GM19372 (cell line): ENCODE measurements at regions not wholly inside any gene's neighbourhood (a gene's known extent, or its start where the extent isn't known, plus 50 kb on each side); places are given as distances from the start of the nearest gene placed in this dataset.

Experiments
- ATAC-seq: cut with Tn5 transposase; IDR thresholded peaks from one replicate; pipeline ENCODE4 v1.9.1; 2021; ENCODE audit warnings: mild to moderate bottlenecking, low read depth, moderate library complexity; ENCODE audit not compliant: unreplicated experiment

DNA sequence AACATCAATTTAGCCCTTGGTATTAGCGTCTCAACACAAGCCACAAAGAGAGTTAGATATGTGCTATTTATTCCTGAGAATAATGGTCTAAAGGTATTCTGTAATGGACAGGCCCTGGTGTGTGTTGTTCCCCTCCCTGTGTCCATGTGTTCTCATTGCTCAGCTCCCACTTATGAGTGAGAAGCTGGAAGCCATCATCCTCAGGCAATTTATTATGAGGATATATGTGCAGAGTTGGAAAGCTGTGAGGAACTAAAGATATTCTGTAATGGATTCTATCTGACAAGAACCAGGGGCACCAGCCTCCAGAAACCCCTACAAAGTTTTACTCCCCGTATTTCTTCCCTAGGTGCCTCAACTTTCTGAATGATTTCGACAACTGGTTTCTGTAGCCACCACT lies 210.8 kb downstream of the GRIN2B start:
- ATAC-seq: no peak

DNA sequence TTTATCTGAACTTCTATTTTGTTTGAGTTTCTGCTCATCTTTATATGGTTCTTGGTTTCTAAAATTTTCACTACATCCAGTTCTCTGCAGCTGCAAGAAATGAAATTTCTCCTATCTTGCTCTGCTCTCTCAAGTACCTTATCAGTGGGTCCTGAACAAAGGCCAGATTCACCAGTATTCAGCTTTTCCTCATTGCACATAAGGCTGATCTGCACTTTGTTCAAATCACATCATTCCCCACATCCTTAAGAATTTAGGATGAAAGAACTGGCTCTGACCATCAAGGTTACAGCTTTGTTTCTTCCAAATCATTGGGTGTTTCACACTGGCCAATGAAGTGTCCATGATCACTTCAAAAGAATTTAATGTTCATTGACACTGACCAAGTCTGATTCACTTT lies 211.4 kb downstream of the GRIN2B start:
- ATAC-seq: no peak

DNA sequence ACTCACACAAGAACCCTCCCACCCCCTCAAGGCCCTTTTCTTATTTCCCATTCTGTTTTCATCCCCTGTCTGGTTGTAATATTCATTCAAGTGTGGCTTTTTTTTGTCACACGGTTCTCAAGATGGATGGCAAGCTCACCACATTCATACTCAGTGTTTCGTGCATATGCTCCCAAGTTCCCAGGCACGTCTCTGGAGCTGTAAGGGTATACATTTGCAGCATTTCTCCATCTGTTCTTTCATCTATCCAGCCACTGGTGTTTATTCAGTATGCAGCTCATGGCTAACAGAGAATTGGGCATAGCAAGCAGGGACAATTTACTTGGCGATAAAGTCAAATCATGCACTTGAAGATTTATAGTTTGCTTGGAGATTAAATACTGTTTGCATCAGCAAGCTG lies 212.1 kb downstream of the GRIN2B start:
- no peak for ATAC-seq

DNA sequence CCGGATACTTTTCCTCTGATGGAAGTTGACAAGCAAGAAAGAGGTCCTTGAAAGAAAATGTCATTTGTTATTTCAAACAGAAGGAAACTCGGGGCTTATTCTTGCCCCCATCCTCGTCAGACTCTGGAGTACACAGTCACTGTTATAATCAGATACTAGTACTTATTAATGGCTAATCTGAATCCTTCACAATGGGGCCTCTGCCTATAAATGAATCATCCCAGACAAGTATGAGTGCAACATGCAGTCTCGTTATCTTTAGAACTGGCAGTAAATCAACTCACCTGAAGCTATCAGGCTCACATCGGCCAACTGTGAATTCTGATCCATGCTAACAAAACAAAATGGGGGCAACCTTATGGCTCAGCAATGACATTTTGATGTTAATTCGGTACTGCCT lies 216.7 kb downstream of the GRIN2B start:
- no peak for ATAC-seq

DNA sequence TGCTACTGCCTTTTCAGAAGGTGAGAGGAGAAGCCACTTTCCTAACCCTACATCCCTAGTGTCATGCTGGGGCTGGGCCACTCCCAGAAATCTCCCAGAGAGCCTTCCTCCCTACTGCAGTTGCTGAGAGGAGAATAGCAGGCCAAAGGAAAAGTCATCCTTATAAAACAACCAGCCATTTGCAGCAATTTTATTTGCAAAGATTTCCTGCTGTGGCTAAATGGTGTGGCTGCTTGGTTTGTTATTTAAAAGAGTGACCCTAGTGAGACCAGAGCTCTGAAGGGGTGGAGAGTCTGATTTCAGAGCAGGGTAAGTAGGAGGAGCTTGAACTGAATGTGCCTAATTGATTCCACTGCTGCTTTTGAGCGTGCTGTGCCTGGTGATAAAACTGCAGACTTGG lies 232.0 kb downstream of the GRIN2B start:
- ATAC-seq: no peak

DNA sequence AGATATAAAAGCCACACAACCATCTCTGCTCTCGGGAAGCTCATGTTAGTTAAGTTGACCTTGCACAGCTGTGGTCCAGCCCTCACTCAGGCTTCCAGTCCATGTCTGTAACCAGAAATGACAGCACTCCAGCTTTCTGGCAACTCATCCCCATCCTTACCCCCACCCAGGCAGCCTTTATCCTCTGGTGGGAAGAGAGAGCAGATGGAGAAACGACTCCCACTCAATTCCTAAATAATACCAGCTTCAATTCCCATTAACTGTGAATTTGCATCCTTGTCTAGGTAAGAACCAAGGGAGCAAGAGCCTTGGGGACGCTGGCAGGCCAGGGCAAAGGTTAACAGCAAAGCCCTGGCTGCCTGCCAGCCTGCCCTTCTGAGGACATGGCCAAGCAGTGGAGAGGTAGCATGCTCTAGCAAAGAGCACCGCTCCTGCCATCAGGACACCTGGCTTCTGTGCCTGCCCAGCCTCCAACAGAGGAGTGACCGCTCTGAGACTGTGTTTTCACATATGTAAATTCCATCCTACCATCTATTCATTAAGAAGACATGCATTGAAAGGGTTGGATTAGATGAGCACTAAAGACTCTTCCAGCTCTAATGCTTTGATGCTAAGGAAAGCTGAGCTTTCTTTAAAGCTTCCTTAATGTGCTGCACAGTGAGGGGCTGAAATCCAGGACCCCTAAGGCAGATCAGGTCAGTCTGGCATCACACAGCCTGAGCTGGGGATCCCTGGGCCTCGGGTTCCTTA lies 236.1 kb downstream of the GRIN2B start:
- ATAC-seq: no peak

DNA sequence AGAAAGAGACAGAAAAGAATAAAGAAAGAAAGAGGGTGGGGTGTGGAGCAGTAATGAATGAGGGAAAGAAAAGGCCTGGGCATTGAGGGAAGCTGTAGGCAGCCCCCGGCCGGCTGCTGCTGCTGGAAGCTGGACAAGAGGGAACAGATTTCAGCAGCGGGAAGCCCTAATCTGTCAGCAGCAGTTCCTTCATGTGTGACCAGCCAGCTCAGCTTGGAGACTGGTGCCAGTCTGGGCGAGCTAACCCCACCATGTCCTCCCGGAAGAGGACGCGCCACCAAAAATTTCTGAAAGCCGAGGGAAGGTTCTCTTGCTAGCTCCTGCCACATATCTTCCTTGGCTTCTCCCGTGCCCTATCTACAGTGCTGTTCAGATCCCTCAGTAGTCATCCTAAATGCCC lies 236.8 kb downstream of the GRIN2B start:
- no peak for ATAC-seq

DNA sequence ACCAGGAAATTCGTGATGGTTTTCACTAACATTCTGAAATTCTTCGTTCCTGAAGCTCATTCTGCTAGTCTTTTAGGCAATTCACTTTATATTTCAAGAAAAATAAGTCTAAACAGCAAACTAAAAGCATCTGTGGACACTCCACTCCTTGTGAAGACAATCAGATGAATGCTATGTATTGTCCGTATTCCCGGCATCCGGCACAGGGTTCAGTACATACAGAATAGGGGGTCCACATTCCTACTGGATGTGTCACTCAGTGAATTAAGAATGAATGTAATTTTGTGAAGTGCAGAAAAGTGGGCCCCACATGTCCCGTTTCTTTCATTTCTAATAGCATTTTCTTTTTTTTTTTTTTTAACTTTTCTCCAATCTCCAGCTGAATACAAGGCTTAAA lies 241.3 kb downstream of the GRIN2B start:
- no peak for ATAC-seq

DNA sequence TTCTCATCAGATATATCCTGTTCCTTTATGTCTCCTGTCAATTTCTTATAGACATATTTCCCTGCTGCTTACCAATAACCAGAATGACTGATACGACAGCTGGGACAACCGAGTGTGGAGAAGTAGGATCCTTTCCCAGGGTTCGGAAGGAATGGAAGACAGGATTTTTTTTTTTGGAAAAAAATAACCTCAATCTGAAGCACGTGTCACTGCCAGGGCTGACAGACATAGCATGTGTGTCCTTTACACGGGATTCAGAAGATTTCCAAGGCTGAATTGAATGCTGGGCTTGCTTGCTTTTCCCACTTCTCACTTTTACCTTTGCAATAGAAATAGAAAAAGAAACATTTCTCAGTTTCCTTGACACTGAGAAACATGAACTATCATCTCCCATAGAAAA lies 245.7 kb downstream of the GRIN2B start:
- no peak for ATAC-seq

DNA sequence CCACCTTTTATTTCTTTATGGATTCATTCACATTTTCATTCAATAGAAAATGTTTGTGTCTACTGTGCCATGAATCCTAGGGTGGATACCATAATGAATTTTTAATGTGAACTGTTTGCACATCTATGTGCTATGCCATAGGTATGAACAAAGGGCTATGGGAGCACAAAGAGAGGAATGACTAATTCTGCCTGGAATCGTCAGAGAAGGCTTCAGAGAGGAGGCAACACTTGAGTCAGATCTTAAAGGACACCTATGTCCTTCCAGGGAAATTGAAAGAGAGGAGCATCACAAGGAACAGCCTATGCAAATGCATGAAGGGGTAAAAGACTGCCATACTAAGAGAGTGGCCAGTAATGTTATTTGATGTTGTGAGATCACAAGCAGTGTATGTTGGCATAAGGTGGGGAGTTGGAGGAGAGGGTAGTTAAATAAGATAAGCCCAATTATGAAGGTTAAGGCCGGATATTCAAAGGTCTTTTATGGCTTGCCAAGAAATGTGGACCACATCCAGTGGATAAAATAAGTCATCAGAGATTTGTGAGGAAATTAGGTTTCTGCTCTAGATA lies 246.7 kb downstream of the GRIN2B start:
- ATAC-seq: no peak

DNA sequence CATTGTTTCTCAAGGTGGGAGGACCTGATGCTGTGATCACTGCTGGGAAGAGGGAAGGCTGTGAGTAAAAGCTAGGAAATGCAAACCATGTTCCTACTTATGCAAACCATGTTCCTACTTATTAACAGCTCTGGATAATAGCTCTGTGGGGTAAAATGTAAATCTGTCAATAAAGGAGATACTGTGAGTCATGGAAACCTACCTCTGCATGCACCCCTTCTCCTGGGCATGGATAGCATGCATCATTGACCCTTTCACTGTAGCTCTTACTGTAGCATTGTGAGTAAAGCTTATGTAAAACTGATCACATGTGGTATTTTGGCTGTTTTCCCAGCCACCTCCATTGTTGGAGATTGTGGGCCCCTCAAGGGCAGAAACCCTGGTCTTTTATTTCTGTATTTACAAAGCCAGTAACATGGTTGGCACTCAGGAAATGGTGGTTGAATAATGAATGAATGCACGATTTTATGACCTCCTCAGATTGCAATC lies 253.7 kb downstream of the GRIN2B start:
- ATAC-seq: no peak

DNA sequence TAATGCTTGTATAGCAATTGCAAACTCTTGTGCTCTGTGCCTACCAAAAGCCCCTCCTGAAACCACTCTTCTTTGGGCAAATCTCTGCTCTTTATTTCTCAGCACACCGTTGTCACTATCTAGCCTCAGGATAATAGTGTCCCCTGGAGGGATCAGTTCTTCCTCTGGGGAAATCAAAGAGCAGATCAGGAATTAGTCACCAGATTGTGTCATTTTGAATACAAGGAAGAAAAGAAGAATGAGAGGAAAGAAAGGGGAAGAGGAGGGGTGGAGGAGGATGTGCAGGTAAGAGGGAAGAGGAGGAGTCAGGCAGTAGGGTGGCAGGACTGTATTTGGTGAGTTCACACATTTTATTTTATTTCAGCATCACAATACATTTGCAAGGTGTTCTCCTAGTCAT lies 256.4 kb downstream of the GRIN2B start:
- no peak for ATAC-seq

DNA sequence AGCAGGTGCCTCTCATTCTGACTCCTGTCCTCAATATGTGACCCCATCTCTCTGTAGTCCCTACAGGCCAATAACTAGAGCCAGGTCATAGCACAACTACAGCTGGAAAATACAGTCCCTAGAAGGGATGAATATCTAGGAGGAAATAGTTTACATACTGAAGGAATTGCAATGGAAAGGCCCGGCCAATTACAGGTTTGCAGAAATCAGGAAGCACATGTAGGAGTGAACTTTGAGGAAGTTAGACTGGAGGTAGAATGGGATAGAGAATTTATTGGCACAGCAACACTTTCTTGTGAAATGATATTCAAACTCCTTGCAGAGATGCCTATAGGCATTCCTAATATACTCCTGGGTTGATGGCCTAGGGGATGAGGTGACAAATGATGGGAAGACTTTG lies 257.3 kb downstream of the GRIN2B start:
- no peak for ATAC-seq

DNA sequence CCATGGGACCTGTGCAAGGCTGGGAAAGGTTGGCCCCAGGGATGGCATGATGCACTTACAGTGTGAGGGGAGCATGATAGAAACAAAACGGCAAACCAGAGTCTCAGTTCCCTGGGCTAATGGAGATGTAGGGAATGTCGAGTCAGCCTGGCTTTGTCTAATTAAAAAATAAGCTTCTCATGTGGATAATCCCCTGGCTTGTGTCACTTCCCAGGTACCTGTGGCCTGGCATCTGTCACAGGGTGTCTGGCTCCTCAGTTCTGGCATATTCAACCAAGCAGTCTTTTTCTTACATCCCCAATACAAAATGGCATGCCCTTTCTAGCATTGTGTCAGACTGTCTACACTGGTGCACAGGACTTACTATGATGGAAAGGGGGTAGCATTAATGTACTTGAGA lies 261.4 kb downstream of the GRIN2B start:
- no peak for ATAC-seq

DNA sequence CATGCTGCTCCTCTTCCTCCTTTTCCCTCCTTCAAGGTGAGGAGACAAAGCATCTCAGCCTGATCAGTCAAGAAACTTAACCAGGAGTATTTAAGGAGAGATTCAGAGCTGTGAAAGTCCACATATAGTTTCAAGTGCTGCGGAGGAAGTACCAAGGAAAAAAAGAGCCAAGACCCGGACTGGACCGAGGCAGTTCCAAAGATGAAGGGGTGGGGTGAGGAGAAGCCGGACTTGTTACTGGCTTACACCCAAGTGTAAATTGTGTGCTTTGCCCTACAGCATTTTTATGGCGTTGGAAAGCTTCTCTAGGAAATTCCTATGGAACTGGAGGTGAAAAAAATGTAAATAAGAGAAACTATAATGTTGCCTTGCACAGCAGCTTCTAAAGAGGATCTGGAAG lies 263.1 kb downstream of the GRIN2B start:
- no peak for ATAC-seq

DNA sequence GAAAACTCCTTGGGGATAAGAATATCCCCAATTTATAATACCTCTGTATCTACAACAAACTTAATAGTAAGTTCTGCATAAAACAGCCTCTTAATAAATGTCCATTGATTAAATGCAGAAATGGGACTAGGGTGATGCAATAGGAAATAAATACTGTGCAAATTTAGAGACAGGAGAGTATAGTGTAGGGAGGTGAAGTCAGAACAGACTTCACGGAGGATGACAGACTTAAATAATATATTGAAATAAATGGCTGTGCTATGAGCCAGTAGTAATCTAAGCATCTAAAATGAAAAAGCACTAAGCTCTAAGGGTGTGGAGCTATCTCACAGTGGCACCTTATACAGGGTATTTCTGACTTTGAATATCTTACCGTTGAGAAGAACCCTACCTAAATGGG lies 265.3 kb downstream of the GRIN2B start:
- ATAC-seq: no peak

DNA sequence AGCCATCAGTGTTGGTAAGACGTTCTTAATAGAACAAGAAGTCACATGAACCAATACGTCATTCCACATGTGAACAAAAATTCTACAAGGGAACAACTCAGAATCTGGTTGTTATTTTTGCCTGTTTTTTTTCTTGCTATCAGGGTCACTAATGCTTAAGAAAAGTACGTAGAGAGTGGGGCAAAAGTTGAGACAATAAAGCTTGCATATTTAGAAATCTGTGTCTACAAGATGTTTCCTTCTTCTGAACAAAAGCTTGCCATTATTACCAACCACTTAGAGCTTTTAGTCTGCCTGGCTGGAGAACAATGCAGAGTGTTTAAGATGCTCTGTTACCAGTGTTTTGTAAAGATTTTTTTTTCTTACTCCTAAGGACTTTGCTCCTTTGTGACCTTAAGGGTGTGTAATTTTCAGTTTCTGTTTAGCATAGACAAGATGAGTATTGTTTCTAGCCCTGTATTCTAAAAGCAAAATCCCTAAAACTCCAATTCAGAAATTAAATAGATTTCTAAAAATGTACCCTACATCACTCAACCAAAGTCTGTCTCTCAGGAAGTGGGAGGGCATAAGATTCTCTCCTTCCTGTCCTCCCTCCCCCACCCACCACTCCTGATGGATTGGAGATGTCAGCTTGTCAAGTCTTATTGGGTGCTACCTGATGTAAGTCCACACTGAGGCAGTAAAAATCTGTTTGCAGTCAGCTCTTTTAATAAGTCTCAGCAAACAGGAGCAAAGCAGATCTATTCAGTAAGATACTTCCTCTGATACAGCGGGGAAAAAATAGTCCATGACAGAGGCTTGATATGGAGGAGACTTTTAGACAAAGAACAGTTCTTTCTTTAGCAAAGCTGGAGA lies 267.6 kb downstream of the GRIN2B start:
- no peak for ATAC-seq

DNA sequence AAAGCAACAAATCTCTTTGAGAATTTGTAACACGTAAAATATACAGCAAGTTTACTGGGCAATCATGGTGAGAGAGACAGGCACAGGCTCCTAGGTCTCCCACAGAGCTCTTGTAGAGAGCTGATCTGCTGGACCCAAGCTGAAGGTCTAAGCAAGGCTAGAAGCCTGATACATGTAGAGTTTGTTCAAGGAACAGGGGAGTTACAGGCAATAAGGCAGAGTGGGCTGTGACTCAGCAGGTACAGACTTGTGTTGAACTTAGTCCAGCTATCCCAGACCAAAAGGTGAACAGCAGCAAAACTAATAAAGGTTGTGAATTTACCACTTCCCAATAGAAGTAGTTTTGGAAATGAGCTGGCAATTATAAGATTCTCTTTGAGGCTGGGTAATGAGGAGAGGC lies 273.6 kb downstream of the GRIN2B start:
- ATAC-seq: no peak

DNA sequence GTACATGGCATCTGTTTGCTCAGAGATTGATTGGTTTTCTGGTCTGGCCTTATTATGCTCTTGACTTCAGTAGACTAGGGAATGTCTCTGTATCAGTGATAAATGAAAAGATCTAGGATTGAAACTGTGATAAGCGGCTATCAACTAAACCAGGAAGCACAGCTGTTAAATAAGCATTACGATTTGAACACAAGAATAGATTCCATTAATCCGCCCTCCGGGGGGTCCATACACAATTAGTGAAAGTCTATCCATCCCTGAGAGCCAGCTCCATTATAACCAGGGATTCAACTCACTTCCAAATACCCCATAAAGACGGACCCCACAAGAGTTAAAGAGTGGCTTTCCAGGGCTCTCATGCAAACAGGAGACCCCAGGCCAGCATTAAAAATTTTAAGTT lies 279.0 kb downstream of the GRIN2B start:
- no peak for ATAC-seq

DNA sequence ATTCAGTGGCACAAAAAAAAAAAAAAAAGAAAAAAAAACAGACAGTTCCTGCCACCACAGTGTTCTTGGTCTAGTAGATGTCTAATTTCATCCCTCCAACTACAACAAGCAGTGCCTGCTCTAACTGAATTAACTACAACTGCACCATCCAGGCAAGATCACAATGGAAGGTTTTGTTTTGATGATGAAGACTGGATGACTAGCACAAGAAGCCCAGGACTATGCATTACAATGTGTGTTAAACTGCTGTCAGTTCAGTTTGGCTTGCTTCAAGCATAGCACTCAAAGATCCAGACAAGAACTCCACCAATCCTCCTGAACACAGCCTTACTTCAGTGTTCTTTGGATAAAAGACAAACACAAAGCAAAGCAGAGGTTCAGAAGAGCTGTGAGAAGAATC lies 279.9 kb downstream of the GRIN2B start:
- ATAC-seq: no peak

DNA sequence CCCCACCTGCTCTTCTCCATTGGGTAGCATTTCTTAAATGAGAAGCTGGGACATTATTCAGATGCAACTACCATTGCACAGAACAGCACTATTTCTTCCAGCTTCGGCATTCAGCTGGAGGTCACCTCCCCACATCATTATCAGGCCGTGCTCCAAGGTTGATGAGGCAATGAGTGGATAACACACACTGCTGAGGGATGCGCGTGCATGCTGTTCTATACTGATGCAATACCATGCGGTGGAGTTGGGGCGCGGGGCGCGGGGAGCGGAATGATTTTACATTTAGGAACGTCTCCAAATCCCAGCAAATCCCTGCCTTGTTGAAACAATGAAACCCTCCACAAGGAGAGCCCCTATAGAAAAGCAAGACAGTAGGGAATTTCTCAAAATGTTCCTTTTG lies 283.4 kb downstream of the GRIN2B start:
- ATAC-seq: no peak

DNA sequence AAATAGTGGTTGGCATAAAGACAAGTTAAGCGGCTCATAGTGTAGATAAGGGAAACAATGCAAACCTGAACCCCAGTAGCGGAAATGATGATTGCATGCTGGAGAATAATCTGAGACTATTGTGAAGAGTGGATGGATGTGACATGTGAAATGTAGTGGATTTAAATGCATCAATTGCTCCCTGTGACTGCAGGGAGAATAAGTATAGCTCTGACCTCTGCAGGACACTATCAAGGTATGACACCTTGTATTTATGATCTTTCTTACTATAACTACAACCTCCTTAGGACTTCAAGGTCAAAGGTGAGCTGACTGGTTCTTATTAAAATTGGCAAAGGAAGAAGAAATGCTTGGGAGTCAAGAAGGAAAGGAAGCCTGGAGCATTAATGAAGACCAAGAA lies 285.6 kb downstream of the GRIN2B start:
- no peak for ATAC-seq
